ENCODE measurements at regions not wholly inside any gene's neighbourhood (a gene's known extent, or its start where the extent isn't known, plus 50 kb on each side); places are given as distances from the start of the nearest gene placed in this dataset.
"Not testable (repeated sequence)": the region's sequence is repeated elsewhere in the genome, so short reads cannot be mapped to it uniquely, and the experiment has no call there.

DNA sequence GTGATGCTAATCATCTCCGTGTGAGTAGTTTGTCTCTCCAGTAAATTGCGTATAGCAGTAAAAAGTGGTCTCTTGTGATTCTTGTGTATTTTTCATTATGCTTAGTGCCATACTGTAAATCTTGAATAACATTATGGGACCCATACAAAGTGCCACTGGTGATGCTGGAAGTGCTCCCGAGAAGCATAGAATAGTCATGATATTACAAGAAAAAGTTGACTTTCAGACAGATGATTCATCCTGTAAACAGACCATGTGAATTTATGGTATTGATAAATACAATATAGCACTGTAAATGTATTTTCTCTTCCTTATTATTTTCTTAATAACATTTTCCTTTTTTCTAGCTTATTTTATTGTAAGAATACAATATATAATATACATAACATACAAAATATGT, 74.6 kb upstream of the CDK6 start:
- DNase-seq (no peak), FAIRE-seq (no peak)
- H3K27me3 ChIP-seq (ENCODE audit: control insufficient read depth in 3 of 3, insufficient read depth in 3 of 3, low read length in 3 of 3) = no peaks in the 10 kb centered on the region
- no peaks in the 10 kb centered on the region for H3K4me1 ChIP-seq (ENCODE audit: control insufficient read depth in 3 of 3, insufficient read depth in 2 of 3, low read depth in 1 of 3, low read length in 2 of 3)
- WGBS, 3 donors = 91 to 97% (median 94%) methylated on average over 3 of the region's 3 CpGs
- no peaks in the 10 kb centered on the region for H3K36me3 ChIP-seq (ENCODE audit: control insufficient read depth in 3 of 3, insufficient read depth in 2 of 3, low read depth in 1 of 3, low read length in 3 of 3)
- no peaks in the 10 kb centered on the region for H3K9me3 ChIP-seq (ENCODE audit: control insufficient read depth in 2 of 2, insufficient read depth in 1 of 2, low read depth in 1 of 2, low read length in 1 of 2)
- no peak overlapping the region for H3K4me3 ChIP-seq (ENCODE audit: low read depth in 1 of 3, low read length in 3 of 3)
- H3K27ac ChIP-seq (ENCODE audit: low read depth in 1 of 3, low read length in 2 of 3) = no peak overlapping the region

DNA sequence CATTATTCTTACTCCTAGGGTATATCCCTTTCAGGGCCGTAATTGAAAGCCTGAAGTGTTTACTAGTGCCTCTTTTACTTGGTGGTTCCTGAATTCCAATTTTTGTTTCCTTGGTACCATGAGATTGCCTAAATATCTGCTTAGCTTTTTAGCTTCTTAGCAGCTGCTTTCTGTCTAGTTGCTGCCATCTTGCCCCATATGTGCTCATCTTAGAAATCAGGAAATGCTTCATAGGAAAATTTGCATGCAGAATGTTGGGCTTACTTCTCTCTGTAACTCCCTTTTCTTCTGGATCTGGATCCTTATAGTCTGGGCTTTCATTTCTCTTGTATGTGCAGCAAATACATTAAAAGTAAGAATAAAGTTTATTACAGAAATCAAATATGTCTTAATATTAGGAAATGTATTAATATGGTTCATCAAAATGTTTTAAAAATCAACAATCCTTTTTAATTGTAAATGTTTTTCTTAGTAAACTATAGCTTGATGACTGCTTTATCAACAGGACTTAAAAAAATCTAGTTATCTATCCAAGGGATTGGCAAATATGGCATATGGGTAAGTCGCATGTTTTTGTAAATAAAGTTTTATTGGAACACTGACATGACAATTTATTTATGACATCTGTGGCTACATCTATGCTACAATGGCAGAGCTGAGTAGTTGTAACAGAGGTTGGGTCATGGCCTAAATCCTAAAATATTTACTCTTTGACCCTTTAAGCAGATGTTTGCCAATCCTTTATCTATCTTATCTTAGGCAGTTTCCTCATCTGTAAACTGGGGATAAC, 73.5 kb upstream of the CDK6 start:
- FAIRE-seq (no peak), DNase-seq (no peak)
- Histone ChIP-seq H3K4me1 (ENCODE audit: control insufficient read depth in 3 of 3, insufficient read depth in 2 of 3, low read depth in 1 of 3, low read length in 2 of 3) (no peaks in the 10 kb centered on the region), H3K27ac (ENCODE audit: low read depth in 1 of 3, low read length in 2 of 3) (no peak overlapping the region), H3K4me3 (ENCODE audit: low read depth in 1 of 3, low read length in 3 of 3) (no peak overlapping the region), H3K27me3 (ENCODE audit: control insufficient read depth in 3 of 3, insufficient read depth in 3 of 3, low read length in 3 of 3) (no peaks in the 10 kb centered on the region), H3K36me3 (ENCODE audit: control insufficient read depth in 3 of 3, insufficient read depth in 2 of 3, low read depth in 1 of 3, low read length in 3 of 3) (no peaks in the 10 kb centered on the region), H3K9me3 (ENCODE audit: control insufficient read depth in 2 of 2, insufficient read depth in 1 of 2, low read depth in 1 of 2, low read length in 1 of 2) (no peaks in the 10 kb centered on the region)
- 91 to 96% (median 94%) methylated on average over 2 of the region's 2 CpGs for WGBS, 3 donors

DNA sequence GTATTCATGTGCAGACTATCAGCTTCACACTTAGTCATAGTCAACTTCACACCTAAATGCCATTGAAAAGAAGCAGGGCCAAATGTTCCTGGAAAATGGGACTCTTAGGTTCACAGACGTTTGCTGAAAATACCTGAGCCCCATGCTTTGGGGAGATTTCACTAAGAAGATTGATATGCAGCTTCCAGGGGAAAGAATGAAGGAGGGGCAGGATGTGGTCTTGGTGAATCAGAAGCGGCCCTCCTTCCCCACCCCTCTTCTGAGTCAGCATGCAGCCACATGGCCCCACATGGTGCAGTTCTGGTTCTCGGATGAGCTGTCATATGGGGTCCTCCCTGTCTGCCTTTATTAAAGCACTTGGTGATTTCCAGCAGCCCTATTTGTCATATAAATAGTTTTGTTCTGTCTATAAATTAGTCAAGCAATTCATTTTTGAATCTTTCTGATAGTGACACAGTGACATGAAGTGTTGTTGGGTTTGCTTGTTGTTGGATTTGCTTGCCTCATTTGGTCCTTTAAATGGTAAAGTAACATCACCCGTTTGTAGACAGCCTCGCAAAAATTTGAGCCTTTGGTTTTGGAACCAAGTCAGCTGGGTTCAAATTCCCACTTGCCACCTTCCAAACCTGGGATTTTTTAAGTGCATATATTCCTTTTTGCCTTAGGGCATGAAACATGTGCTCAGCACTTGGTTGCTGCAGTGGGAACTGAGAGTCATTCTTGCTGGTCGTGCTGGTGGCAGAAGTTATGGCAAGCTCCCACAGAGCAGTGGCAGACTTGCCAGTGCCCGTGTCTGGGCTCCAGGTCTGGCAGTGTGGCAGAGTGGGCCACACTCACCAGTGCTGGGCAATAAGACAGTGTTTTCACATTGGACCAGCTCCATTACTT, 68.1 kb upstream of the CDK6 start:
- no peak for FAIRE-seq
- Histone ChIP-seq H3K4me1 (ENCODE audit: control insufficient read depth in 3 of 3, insufficient read depth in 2 of 3, low read depth in 1 of 3, low read length in 2 of 3) (no peaks in the 10 kb centered on the region), H3K27ac (ENCODE audit: low read depth in 1 of 3, low read length in 2 of 3) (no peak overlapping the region), H3K36me3 (ENCODE audit: control insufficient read depth in 3 of 3, insufficient read depth in 2 of 3, low read depth in 1 of 3, low read length in 3 of 3) (no peaks in the 10 kb centered on the region), H3K4me3 (ENCODE audit: low read depth in 1 of 3, low read length in 3 of 3) (no peak overlapping the region), H3K27me3 (ENCODE audit: control insufficient read depth in 3 of 3, insufficient read depth in 3 of 3, low read length in 3 of 3) (no peaks in the 10 kb centered on the region), H3K9me3 (ENCODE audit: control insufficient read depth in 2 of 2, insufficient read depth in 1 of 2, low read depth in 1 of 2, low read length in 1 of 2) (no peaks in the 10 kb centered on the region)
- WGBS, 3 donors = 62 to 83% (median 63%) methylated on average over 7 of the region's 7 CpGs
- peak in 1 of 2 donors; percentile 24 for DNase-seq

DNA sequence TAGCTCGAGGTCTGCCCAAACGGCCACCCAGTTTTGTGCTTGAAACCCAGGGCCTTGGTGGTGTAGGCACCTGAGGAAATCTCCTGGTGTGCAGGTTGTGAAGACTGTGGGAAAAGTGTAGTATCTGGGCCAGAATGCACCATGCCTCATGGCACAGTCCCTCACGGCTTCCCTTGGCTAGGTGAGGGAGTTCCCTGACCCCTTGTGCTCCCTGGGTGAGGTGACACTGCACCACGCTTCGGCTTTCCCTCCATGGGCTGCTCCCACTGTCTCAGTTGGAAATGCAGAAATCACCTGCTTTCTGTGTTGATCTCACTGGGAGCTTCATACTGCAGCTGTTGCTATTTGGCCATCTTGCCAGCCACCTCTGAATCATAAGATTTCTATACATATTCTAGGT, 62.4 kb upstream of the CDK6 start:
- Histone ChIP-seq H3K4me3 (ENCODE audit: low read depth in 1 of 3, low read length in 3 of 3) (no peak overlapping the region), H3K9me3 (ENCODE audit: control insufficient read depth in 2 of 2, insufficient read depth in 1 of 2, low read depth in 1 of 2, low read length in 1 of 2) (peaks cover 0 to 12% of the 10 kb centered on the region in 2 donors), H3K27me3 (ENCODE audit: control insufficient read depth in 3 of 3, insufficient read depth in 3 of 3, low read length in 3 of 3) (no peaks in the 10 kb centered on the region), H3K4me1 (ENCODE audit: control insufficient read depth in 3 of 3, insufficient read depth in 2 of 3, low read depth in 1 of 3, low read length in 2 of 3) (no peaks in the 10 kb centered on the region), H3K36me3 (ENCODE audit: control insufficient read depth in 3 of 3, insufficient read depth in 2 of 3, low read depth in 1 of 3, low read length in 3 of 3) (no peaks in the 10 kb centered on the region), H3K27ac (ENCODE audit: low read depth in 1 of 3, low read length in 2 of 3) (no peak overlapping the region)
- 86 to 89% (median 87%) methylated on average over 5 of the region's 5 CpGs for WGBS, 3 donors
- FAIRE-seq = no peak
- no peak for DNase-seq

DNA sequence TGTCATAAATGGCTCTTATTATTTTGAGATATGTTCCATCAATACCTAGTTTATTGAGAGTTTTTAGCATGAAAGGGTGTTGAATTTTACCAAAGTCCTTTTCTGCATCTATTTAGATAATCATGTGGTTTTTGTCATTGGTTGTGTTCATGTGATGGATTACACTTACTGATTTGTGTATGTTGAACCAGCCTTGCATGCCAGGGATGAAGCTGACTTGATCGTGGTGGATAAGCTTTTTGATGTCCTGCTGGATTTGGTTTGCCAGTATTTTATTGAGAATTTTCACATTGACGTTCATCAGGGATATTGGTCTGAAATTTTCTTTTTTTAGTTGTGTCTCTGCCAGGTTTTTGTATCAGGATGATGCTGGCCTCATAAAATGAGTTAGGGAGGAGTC, 58.5 kb upstream of the CDK6 start:
- not testable (repeated sequence) for H3K4me3 ChIP-seq (ENCODE audit: low read depth in 1 of 3, low read length in 3 of 3); H3K27ac ChIP-seq (ENCODE audit: low read depth in 1 of 3, low read length in 2 of 3); FAIRE-seq; DNase-seq; H3K4me1 ChIP-seq (ENCODE audit: control insufficient read depth in 3 of 3, insufficient read depth in 2 of 3, low read depth in 1 of 3, low read length in 2 of 3); H3K36me3 ChIP-seq (ENCODE audit: control insufficient read depth in 3 of 3, insufficient read depth in 2 of 3, low read depth in 1 of 3, low read length in 3 of 3); H3K27me3 ChIP-seq (ENCODE audit: control insufficient read depth in 3 of 3, insufficient read depth in 3 of 3, low read length in 3 of 3)
- H3K9me3 ChIP-seq (ENCODE audit: control insufficient read depth in 2 of 2, insufficient read depth in 1 of 2, low read depth in 1 of 2, low read length in 1 of 2) = peaks cover 0 to 12% of the 10 kb centered on the region in 2 donors
- WGBS, 3 donors = 85 to 90% (median 87%) methylated on average over 2 of the region's 2 CpGs

DNA sequence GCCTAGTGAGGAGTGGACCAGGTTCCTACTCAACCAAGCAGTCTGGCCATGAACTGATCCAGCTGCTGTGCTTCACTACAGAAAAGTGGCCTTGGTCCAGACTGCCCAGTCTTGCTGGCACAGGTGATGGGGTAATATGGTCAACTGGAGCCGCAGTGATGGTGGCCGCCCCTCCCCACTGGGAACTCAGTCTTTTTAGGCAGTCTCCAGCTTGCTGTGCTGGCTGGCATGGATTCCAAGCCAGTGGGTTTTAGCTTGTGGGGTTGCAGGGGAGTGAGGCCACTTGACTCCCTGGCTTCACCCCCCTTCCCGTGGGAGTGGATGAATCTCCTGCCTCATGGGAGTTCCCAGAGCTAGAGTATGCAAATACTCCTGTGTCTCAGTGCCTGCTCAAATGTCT, 52.7 kb upstream of the CDK6 start:
- no peaks in the 10 kb centered on the region for H3K4me1 ChIP-seq (ENCODE audit: control insufficient read depth in 3 of 3, insufficient read depth in 2 of 3, low read depth in 1 of 3, low read length in 2 of 3)
- 92 to 97% (median 97%) methylated on average over 3 of the region's 3 CpGs for WGBS, 3 donors
- no peak overlapping the region for H3K4me3 ChIP-seq (ENCODE audit: low read depth in 1 of 3, low read length in 3 of 3)
- H3K36me3 ChIP-seq (ENCODE audit: control insufficient read depth in 3 of 3, insufficient read depth in 2 of 3, low read depth in 1 of 3, low read length in 3 of 3) = no peaks in the 10 kb centered on the region
- H3K27ac ChIP-seq (ENCODE audit: low read depth in 1 of 3, low read length in 2 of 3) = no peak overlapping the region
- FAIRE-seq (no peak), DNase-seq (no peak)
- H3K27me3 ChIP-seq (ENCODE audit: control insufficient read depth in 3 of 3, insufficient read depth in 3 of 3, low read length in 3 of 3) = no peaks in the 10 kb centered on the region
- H3K9me3 ChIP-seq (ENCODE audit: control insufficient read depth in 2 of 2, insufficient read depth in 1 of 2, low read depth in 1 of 2, low read length in 1 of 2) = peaks cover 0 to 12% of the 10 kb centered on the region in 2 donors
